ENCODE measurements at regions not wholly inside any gene's neighbourhood (a gene's known extent, or its start where the extent isn't known, plus 50 kb on each side); places are given as distances from the start of the nearest gene placed in this dataset.

DNA sequence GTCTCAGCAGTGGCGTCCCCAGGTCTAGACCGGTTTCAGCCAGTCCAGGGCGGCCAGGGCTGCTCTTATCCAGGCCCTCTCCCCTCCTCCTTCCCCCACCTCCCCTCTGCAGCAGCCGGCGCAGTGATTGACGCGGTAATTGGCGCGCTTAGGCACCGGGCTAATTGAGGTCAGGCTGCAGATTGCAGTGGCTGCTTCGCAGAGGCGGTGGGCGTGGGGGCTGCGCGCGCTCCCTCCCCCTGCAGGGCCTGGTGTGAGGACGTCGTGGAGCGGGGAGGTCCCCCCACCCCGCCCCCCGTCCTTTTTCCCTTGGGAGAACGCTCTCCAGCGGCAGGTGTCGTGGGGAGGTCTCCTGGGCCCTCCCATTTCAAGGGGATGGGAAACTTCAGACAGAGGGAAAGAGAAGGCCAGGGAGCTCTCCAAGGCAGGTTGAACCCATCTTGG lies 70.4 kb upstream of the BLCAP start:
- DNase-seq, result no peak
- Histone ChIP-seq H3F3A (ENCODE audit: insufficient read depth) (no peaks in the 10 kb centered on the region), H3K27ac (no peak overlapping the region), H3K4me3 (no peak overlapping the region), H3K4me2 (ENCODE audit: unreplicated experiment) (no peak overlapping the region), H4K20me1 (ENCODE audit: insufficient read depth) (no peaks in the 10 kb centered on the region), H3K36me3 (ENCODE audit: low read depth) (no peaks in the 10 kb centered on the region), H3K9me3 (ENCODE audit: low read depth) (no peaks in the 10 kb centered on the region), H2AFZ (no peak overlapping the region), H3K9me2 (ENCODE audit: insufficient read depth) (no peaks in the 10 kb centered on the region), H3K27me3 (replicated peaks; ENCODE audit: insufficient read depth) (peaks cover 65% of the 10 kb centered on the region), H3K79me2 (ENCODE audit: insufficient read depth) (no peaks in the 10 kb centered on the region), H3K4me1 (ENCODE audit: insufficient read depth) (no peaks in the 10 kb centered on the region), H3K9ac (no peak overlapping the region)
- TF ChIP-seq EZH2 (IDR thresholded peaks at IDR 0.05; ENCODE audit: insufficient read depth, poor library complexity, severe bottlenecking) (no peak), EZH2phosphoT487 (IDR thresholded peaks at IDR 0.05; ENCODE audit: insufficient read depth, low read depth) (no peak)
- in situ Hi-C loops (cut with MboI), result no loop called here
- 0 to 2% methylated on average over 11 to 24 of the region's 24 CpGs for WGBS, 2 experiments (ENCODE audit: low coverage in 1 of 2, low lambda C conversion rate in 2 of 2, missing lambda C conversion rate in 2 of 2)

DNA sequence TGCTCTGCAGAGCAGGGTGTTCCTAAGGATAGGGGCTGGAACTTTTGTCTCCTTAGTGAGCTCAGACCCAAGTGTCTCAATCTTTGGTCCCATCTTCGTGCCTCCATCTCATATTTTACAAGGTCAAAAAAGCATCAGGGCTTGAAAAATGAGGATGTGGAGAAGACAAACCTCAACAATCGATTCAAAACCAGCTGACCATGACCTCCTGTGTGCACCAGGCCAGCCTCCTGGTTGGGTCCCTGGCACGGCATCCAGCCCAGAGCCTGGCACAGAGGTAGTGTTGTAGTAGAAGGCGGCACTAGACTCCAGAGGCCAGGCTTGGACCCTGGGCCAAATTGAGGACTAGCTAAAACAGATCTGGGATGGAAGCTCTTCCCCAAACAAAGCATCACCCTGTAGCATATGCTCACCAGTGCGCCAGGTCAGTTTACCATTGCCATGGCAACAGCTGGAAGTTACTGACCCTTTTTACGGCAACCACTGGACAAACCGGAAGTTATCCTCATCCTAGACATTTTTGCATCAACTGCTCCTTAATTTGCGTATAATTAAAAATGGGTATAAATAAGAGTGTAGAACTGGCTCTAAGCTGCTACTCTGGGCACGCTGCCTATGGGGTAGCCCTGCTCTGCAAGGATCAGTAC lies 69.3 kb upstream of the BLCAP start:
- Histone ChIP-seq H3K4me2 (ENCODE audit: unreplicated experiment) (no peak overlapping the region), H3K9me3 (ENCODE audit: low read depth) (no peaks in the 10 kb centered on the region), H3K9me2 (ENCODE audit: insufficient read depth) (no peaks in the 10 kb centered on the region), H3K4me1 (ENCODE audit: insufficient read depth) (no peaks in the 10 kb centered on the region), H3K79me2 (ENCODE audit: insufficient read depth) (no peaks in the 10 kb centered on the region), H3K27ac (no peak overlapping the region), H3K27me3 (replicated peaks; ENCODE audit: insufficient read depth) (peaks cover 66% of the 10 kb centered on the region), H4K20me1 (ENCODE audit: insufficient read depth) (no peaks in the 10 kb centered on the region), H2AFZ (no peak overlapping the region), H3F3A (ENCODE audit: insufficient read depth) (no peaks in the 10 kb centered on the region), H3K36me3 (ENCODE audit: low read depth) (no peaks in the 10 kb centered on the region), H3K9ac (no peak overlapping the region), H3K4me3 (no peak overlapping the region)
- DNase-seq, result no peak
- WGBS, 2 experiments (ENCODE audit: low coverage in 1 of 2, low lambda C conversion rate in 2 of 2, missing lambda C conversion rate in 2 of 2), result 39 to 42% methylated on average over 9 of the region's 9 CpGs
- in situ Hi-C loops (cut with MboI), result no loop called here
- no peak for TF ChIP-seq EZH2phosphoT487 (IDR thresholded peaks at IDR 0.05; ENCODE audit: insufficient read depth, low read depth)
- no peak for TF ChIP-seq EZH2 (IDR thresholded peaks at IDR 0.05; ENCODE audit: insufficient read depth, poor library complexity, severe bottlenecking)

DNA sequence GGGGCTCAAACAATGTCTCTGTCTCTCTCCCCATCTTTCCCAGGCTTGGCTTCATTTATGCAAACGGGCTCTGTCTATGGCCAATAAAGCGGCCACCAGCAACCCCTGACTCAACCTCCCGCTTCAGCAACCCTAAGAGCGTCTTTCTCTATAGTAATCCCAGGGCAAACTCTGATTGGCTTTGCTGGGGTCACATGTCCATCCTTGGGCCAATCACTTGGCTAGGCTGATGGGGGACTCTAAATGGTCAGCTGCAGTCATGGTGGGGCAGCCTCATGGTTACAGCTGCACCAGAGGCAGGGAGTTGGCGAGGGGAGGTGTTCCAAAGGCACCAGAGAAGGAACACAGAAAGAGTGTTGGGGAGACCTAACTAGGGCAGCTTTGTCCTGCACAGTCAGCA lies 68.5 kb upstream of the BLCAP start:
- no peak overlapping the region for H3K4me3 ChIP-seq
- no peaks in the 10 kb centered on the region for H4K20me1 ChIP-seq (ENCODE audit: insufficient read depth)
- no peaks in the 10 kb centered on the region for H3K4me1 ChIP-seq (ENCODE audit: insufficient read depth)
- no peak overlapping the region for H3K27ac ChIP-seq
- no peaks in the 10 kb centered on the region for H3K9me3 ChIP-seq (ENCODE audit: low read depth)
- no peak for TF ChIP-seq EZH2phosphoT487 (IDR thresholded peaks at IDR 0.05; ENCODE audit: insufficient read depth, low read depth)
- no peak for TF ChIP-seq EZH2 (IDR thresholded peaks at IDR 0.05; ENCODE audit: insufficient read depth, poor library complexity, severe bottlenecking)
- peaks cover 66% of the 10 kb centered on the region for H3K27me3 ChIP-seq (replicated peaks; ENCODE audit: insufficient read depth)
- no peaks in the 10 kb centered on the region for H3K79me2 ChIP-seq (ENCODE audit: insufficient read depth)
- no peaks in the 10 kb centered on the region for H3K9me2 ChIP-seq (ENCODE audit: insufficient read depth)
- WGBS, 2 experiments (ENCODE audit: low coverage in 1 of 2, low lambda C conversion rate in 2 of 2, missing lambda C conversion rate in 2 of 2), result 59 to 63% methylated on average over 5 of the region's 5 CpGs
- no peak overlapping the region for H3K9ac ChIP-seq
- H2AFZ ChIP-seq, result no peak overlapping the region
- in situ Hi-C loops (cut with MboI), result no loop called here
- no peaks in the 10 kb centered on the region for H3F3A ChIP-seq (ENCODE audit: insufficient read depth)
- H3K4me2 ChIP-seq (ENCODE audit: unreplicated experiment), result no peak overlapping the region
- no peak for DNase-seq
- no peaks in the 10 kb centered on the region for H3K36me3 ChIP-seq (ENCODE audit: low read depth)

GRCh38 chr20:37593710-37594109 lies 66.0 kb upstream of the BLCAP start:
- H3K27ac ChIP-seq, result no peak overlapping the region
- WGBS, 2 experiments (ENCODE audit: low coverage in 1 of 2, low lambda C conversion rate in 2 of 2, missing lambda C conversion rate in 2 of 2), result 58 to 68% methylated on average over 4 of the region's 4 CpGs
- in situ Hi-C loops (cut with MboI), result no loop called here

More at GRCh38 chr20:37593710-37594109, 66.0 kb upstream of the BLCAP start:
- H3K4me2 ChIP-seq (ENCODE audit: unreplicated experiment), result no peak overlapping the region
- no peaks in the 10 kb centered on the region for H3K36me3 ChIP-seq (ENCODE audit: low read depth)
- H3K9ac ChIP-seq, result no peak overlapping the region
- H3K4me1 ChIP-seq (ENCODE audit: insufficient read depth), result no peaks in the 10 kb centered on the region
- H3K9me3 ChIP-seq (ENCODE audit: low read depth), result no peaks in the 10 kb centered on the region
- H3K79me2 ChIP-seq (ENCODE audit: insufficient read depth), result no peaks in the 10 kb centered on the region
- TF ChIP-seq EZH2 (IDR thresholded peaks at IDR 0.05; ENCODE audit: insufficient read depth, poor library complexity, severe bottlenecking) (no peak), EZH2phosphoT487 (IDR thresholded peaks at IDR 0.05; ENCODE audit: insufficient read depth, low read depth) (no peak)
- H4K20me1 ChIP-seq (ENCODE audit: insufficient read depth), result no peaks in the 10 kb centered on the region
- H2AFZ ChIP-seq, result no peak overlapping the region
- H3K27me3 ChIP-seq (replicated peaks; ENCODE audit: insufficient read depth), result peaks cover 54% of the 10 kb centered on the region
- no peaks in the 10 kb centered on the region for H3K9me2 ChIP-seq (ENCODE audit: insufficient read depth)
- H3K4me3 ChIP-seq, result no peak overlapping the region
- no peaks in the 10 kb centered on the region for H3F3A ChIP-seq (ENCODE audit: insufficient read depth)
- DNase-seq, result no peak

All from GM23248 (cell line).